Liver (tissue), 8 donors: ENCODE measurements at regions not wholly inside any gene's neighbourhood (a gene's known extent, or its start where the extent isn't known, plus 50 kb on each side); places are given as distances from the start of the nearest gene placed in this dataset.

Source experiments
- DNase-seq: peaks from one replicate; pipeline ENCODE4 v3.0.0-alpha.2; 2017; ENCODE audit warnings: low spot score
- H3K27ac ChIP-seq, 2 donors: one replicate each; pipeline ENCODE4 v1.7.0; 2013; ENCODE audit warnings: inconsistent platforms in 2 of 2, low read length in 2 of 2, control low read depth in 1 of 2, low read depth in 1 of 2, mild to moderate bottlenecking in 1 of 2
- H3K27me3 ChIP-seq, 4 donors: one replicate each; pipeline versions ENCODE4 v1.6.1 to v1.7.0; 2013; ENCODE audit warnings: low read length in 3 of 4, inconsistent platforms in 1 of 4, mild to moderate bottlenecking in 1 of 4, moderate library complexity in 1 of 4; ENCODE audit not compliant: control insufficient read depth in 4 of 4, insufficient read depth in 4 of 4
- H3K36me3 ChIP-seq, 4 donors: one replicate each; pipeline versions ENCODE4 v1.6.1 to v1.7.0; 2013; ENCODE audit warnings: low read length in 3 of 4, mild to moderate bottlenecking in 3 of 4, low read depth in 1 of 4, moderate library complexity in 1 of 4; ENCODE audit not compliant: control insufficient read depth in 4 of 4, insufficient read depth in 3 of 4
- H3K4me1 ChIP-seq, 4 donors: one replicate each; pipeline versions ENCODE4 v1.6.1 to v1.7.0; 2013; ENCODE audit warnings: low read length in 3 of 4, mild to moderate bottlenecking in 3 of 4, moderate library complexity in 1 of 4; ENCODE audit not compliant: control insufficient read depth in 4 of 4, insufficient read depth in 4 of 4
- H3K4me3 ChIP-seq, 3 donors: one replicate each; pipeline versions ENCODE4 v1.6.1 to v1.7.0; 2013; ENCODE audit warnings: low read length in 3 of 3, control low read depth in 1 of 3, low read depth in 1 of 3, mild to moderate bottlenecking in 1 of 3
- H3K9ac ChIP-seq, 2 donors: one replicate each; pipeline ENCODE4 v1.7.0; 2013; ENCODE audit warnings: low read length in 2 of 2, mild to moderate bottlenecking in 2 of 2, moderate library complexity in 2 of 2, control low read depth in 1 of 2, low read depth in 1 of 2
- H3K9me3 ChIP-seq, 4 donors: one replicate each; pipeline versions ENCODE4 v1.6.1 to v1.7.0; 2013; ENCODE audit warnings: low read length in 3 of 4; ENCODE audit not compliant: control insufficient read depth in 4 of 4
- ATF3 ChIP-seq: IDR thresholded peaks from 2 replicates; pipeline ENCODE4 v1.6.1; 2016; ENCODE audit warnings: antibody characterized with exemption
- CTCF ChIP-seq: fragments of 150-350 bp; IDR thresholded peaks from 2 replicates; pipeline ENCODE4 v1.5.1; 2017; ENCODE audit warnings: improper control_type of control experiment, low read depth, low read length; ENCODE audit not compliant: missing input control
- EGR1 ChIP-seq, 2 donors: IDR thresholded peaks; 2 replicates each; pipeline ENCODE4 v1.6.1; 2016 to 2018; ENCODE audit warnings: antibody characterized with exemption in 2 of 2, low read depth in 2 of 2
- FOXA1 ChIP-seq: IDR thresholded peaks from 2 replicates; pipeline ENCODE4 v1.6.1; 2016; ENCODE audit warnings: antibody characterized with exemption
- FOXA2 ChIP-seq: IDR thresholded peaks from 2 replicates; pipeline ENCODE4 v1.6.1; 2016; ENCODE audit warnings: antibody characterized with exemption
- GABPA ChIP-seq, 2 donors: IDR thresholded peaks in 1 of 2; conservative IDR thresholded peaks in 1 of 2; 2 replicates each; pipeline ENCODE4 v1.6.1; 2016; ENCODE audit warnings: antibody characterized with exemption in 2 of 2, mild to moderate bottlenecking in 1 of 2, moderate library complexity in 1 of 2
- HNF4A ChIP-seq, 2 donors: conservative IDR thresholded peaks; 2 replicates each; pipeline ENCODE4 v1.6.1; 2016; ENCODE audit warnings: antibody characterized with exemption in 2 of 2, mild to moderate bottlenecking in 2 of 2
- HNF4G ChIP-seq: IDR thresholded peaks from 2 replicates; pipeline ENCODE4 v1.6.1; 2016; ENCODE audit warnings: antibody characterized with exemption
- JUND ChIP-seq, 2 donors: IDR thresholded peaks; 2 replicates each; pipeline ENCODE4 v1.6.1; 2016; ENCODE audit warnings: antibody characterized with exemption in 2 of 2
- MAX ChIP-seq: IDR thresholded peaks from 2 replicates; pipeline ENCODE4 v1.6.1; 2016; ENCODE audit warnings: antibody characterized with exemption
- NR2F2 ChIP-seq: IDR thresholded peaks from 2 replicates; pipeline ENCODE4 v1.6.1; 2016; ENCODE audit warnings: antibody characterized with exemption
- RAD21 ChIP-seq, 2 donors: IDR thresholded peaks; 2 replicates each; pipeline ENCODE4 v1.6.1; 2016; ENCODE audit warnings: antibody characterized with exemption in 2 of 2, mild to moderate bottlenecking in 2 of 2
- REST ChIP-seq: IDR thresholded peaks from 2 replicates; pipeline ENCODE4 v1.6.1; 2016; ENCODE audit warnings: antibody characterized with exemption, mild to moderate bottlenecking
- RXRA ChIP-seq, 2 donors: IDR thresholded peaks; 2 replicates each; pipeline ENCODE4 v1.6.1; 2017 to 2018; ENCODE audit warnings: antibody characterized with exemption in 2 of 2, mild to moderate bottlenecking in 1 of 2
- SP1 ChIP-seq: IDR thresholded peaks from 2 replicates; pipeline ENCODE4 v1.6.1; 2018; ENCODE audit warnings: antibody characterized with exemption, mild to moderate bottlenecking
- TAF1 ChIP-seq: conservative IDR thresholded peaks from 2 replicates; pipeline ENCODE4 v1.6.1; 2016; ENCODE audit warnings: antibody characterized with exemption, mild to moderate bottlenecking
- YY1 ChIP-seq: IDR thresholded peaks from 2 replicates; pipeline ENCODE4 v1.6.1; 2016; ENCODE audit warnings: antibody characterized with exemption, mild to moderate bottlenecking
- ZBTB33 ChIP-seq: IDR thresholded peaks from 2 replicates; pipeline ENCODE4 v1.6.1; 2016; ENCODE audit warnings: antibody characterized with exemption
- WGBS: extraction: QIAGEN DNeasy Blood & Tissue Kit; methylation state at CpG from one replicate; pipeline ENCODE4 v1.1.7; 2013; 5-methylcytosine and 5-hydroxymethylcytosine counted together
- donor health status: healthy.
- donor health status: healthy.
- donor health status: healthy.
- donor health status: healthy.
- donor health status: healthy.

GRCh38 chr3:161987933-161988332 is 491.3 kb downstream of the OTOL1 start:
- Histone ChIP-seq H3K4me3 (no peak overlapping the region), H3K9ac (no peak overlapping the region), H3K36me3 (no peaks in the 10 kb centered on the region), H3K27ac (no peak overlapping the region), H3K27me3 (peaks cover 0 to 2% (median 0%) of the 10 kb centered on the region in 4 donors), H3K9me3 (no peaks in the 10 kb centered on the region), H3K4me1 (no peaks in the 10 kb centered on the region)
- WGBS = 61% methylated on average over 1 of the region's 1 CpG
- TF ChIP-seq SP1 = no peak
- TF ChIP-seq TAF1 = no peak
- no peak for TF ChIP-seq EGR1 (IDR thresholded peaks at IDR 0.05; ENCODE audit: low read depth in 2 of 2)
- no peak for TF ChIP-seq YY1
- TF ChIP-seq JUND (IDR thresholded peaks at IDR 0.05) = no peak
- TF ChIP-seq REST = no peak
- no peak for TF ChIP-seq GABPA (IDR thresholded peaks at IDR 0.05 in 1 of 2, conservative IDR thresholded peaks at IDR 0.05 in 1 of 2)
- no peak for TF ChIP-seq RXRA (IDR thresholded peaks at IDR 0.05)
- DNase-seq = no peak

- H3K9me3 ChIP-seq = no peaks in the 10 kb centered on the region
- no peaks in the 10 kb centered on the region for H3K27me3 ChIP-seq
- WGBS = 41% methylated on average over 1 of the region's 1 CpG
- no peaks in the 10 kb centered on the region for H3K4me1 ChIP-seq
- TF ChIP-seq RAD21 (IDR thresholded peaks at IDR 0.05) = no peak
- no peak for TF ChIP-seq JUND (IDR thresholded peaks at IDR 0.05)
- no peak for TF ChIP-seq EGR1 (IDR thresholded peaks at IDR 0.05; ENCODE audit: low read depth in 2 of 2)
- no peak for TF ChIP-seq FOXA2
- no peak for TF ChIP-seq GABPA (IDR thresholded peaks at IDR 0.05 in 1 of 2, conservative IDR thresholded peaks at IDR 0.05 in 1 of 2)
- TF ChIP-seq RXRA (IDR thresholded peaks at IDR 0.05) = no peak
- no peak for TF ChIP-seq ZBTB33
- no peak for TF ChIP-seq REST
- no peak for TF ChIP-seq TAF1
- no peak for TF ChIP-seq YY1
- TF ChIP-seq SP1 = no peak
- TF ChIP-seq MAX = no peak
- TF ChIP-seq HNF4A (conservative IDR thresholded peaks at IDR 0.05) = no peak
- TF ChIP-seq FOXA1 = no peak
- TF ChIP-seq CTCF = no peak
- no peak for TF ChIP-seq ATF3
- TF ChIP-seq NR2F2 = no peak
- no peak for TF ChIP-seq HNF4G
- no peak overlapping the region for H3K27ac ChIP-seq
- no peak overlapping the region for H3K9ac ChIP-seq
- no peaks in the 10 kb centered on the region for H3K36me3 ChIP-seq
- no peak for DNase-seq
- no peak overlapping the region for H3K4me3 ChIP-seq
Measured at GRCh38 chr3:161989012-161989411, 492.4 kb downstream of the OTOL1 start.
